ENCODE measurements at regions not wholly inside any gene's neighbourhood (a gene's known extent, or its start where the extent isn't known, plus 50 kb on each side); places are given as distances from the start of the nearest gene placed in this dataset.

GRCh38 chr2:12156349-12156748, 409.9 kb downstream of the LPIN1 start:
- TF ChIP-seq POLR2A (IDR thresholded peaks at IDR 0.05; ENCODE audit: extremely low read depth, insufficient read length): no peak
- no peak for TF ChIP-seq MYC (IDR thresholded peaks at IDR 0.05; ENCODE audit: low read depth, low read length)
- no peak for TF ChIP-seq CTCF (IDR thresholded peaks at IDR 0.05; ENCODE audit: low read depth, low read length)
- no peak for TF ChIP-seq MAX (IDR thresholded peaks at IDR 0.05; ENCODE audit: low read depth, low read length)
- DNase-seq (ENCODE audit: low read depth): no peak
- H3K4me3 ChIP-seq (ENCODE audit: low read depth, low read length): no peak overlapping the region

- no peak for DNase-seq (ENCODE audit: low read depth)
- H3K4me3 ChIP-seq (ENCODE audit: low read depth, low read length): no peak overlapping the region
- TF ChIP-seq CTCF (IDR thresholded peaks at IDR 0.05; ENCODE audit: low read depth, low read length) (no peak), MYC (IDR thresholded peaks at IDR 0.05; ENCODE audit: low read depth, low read length) (no peak), MAX (IDR thresholded peaks at IDR 0.05; ENCODE audit: low read depth, low read length) (no peak), POLR2A (IDR thresholded peaks at IDR 0.05; ENCODE audit: extremely low read depth, insufficient read length) (no peak)
These were observed 414.7 kb downstream of the LPIN1 start for GRCh38 chr2:12161085-12161484.

- no peak overlapping the region for H3K4me3 ChIP-seq (ENCODE audit: low read depth, low read length)
- DNase-seq (ENCODE audit: low read depth): no peak
- TF ChIP-seq CTCF (IDR thresholded peaks at IDR 0.05; ENCODE audit: low read depth, low read length) (no peak), MYC (IDR thresholded peaks at IDR 0.05; ENCODE audit: low read depth, low read length) (no peak), POLR2A (IDR thresholded peaks at IDR 0.05; ENCODE audit: extremely low read depth, insufficient read length) (no peak), MAX (IDR thresholded peaks at IDR 0.05; ENCODE audit: low read depth, low read length) (no peak)
These were observed 416.1 kb downstream of the LPIN1 start for GRCh38 chr2:12162269-12163247.

GRCh38 chr2:12163866-12164265, 417.4 kb downstream of the LPIN1 start:
- TF ChIP-seq CTCF (IDR thresholded peaks at IDR 0.05; ENCODE audit: low read depth, low read length): no peak
- no peak for DNase-seq (ENCODE audit: low read depth)

GRCh38 chr2:12164689-12165088, 418.3 kb downstream of the LPIN1 start:
- TF ChIP-seq MYC (IDR thresholded peaks at IDR 0.05; ENCODE audit: low read depth, low read length) (no peak), CTCF (IDR thresholded peaks at IDR 0.05; ENCODE audit: low read depth, low read length) (no peak), POLR2A (IDR thresholded peaks at IDR 0.05; ENCODE audit: extremely low read depth, insufficient read length) (no peak), MAX (IDR thresholded peaks at IDR 0.05; ENCODE audit: low read depth, low read length) (no peak)
- DNase-seq (ENCODE audit: low read depth): no peak
- no peak overlapping the region for H3K4me3 ChIP-seq (ENCODE audit: low read depth, low read length)

More at GRCh38 chr2:12163866-12164265, 417.4 kb downstream of the LPIN1 start:
- H3K4me3 ChIP-seq (ENCODE audit: low read depth, low read length): no peak overlapping the region
